HG03558 (cell line): ENCODE measurements at regions not wholly inside any gene's neighbourhood (a gene's known extent, or its start where the extent isn't known, plus 50 kb on each side); places are given as distances from the start of the nearest gene placed in this dataset.
A peak's percentile ranks its signal among the peaks of the same experiment; 100 is the strongest.
"Not testable (repeated sequence)": the region's sequence is repeated elsewhere in the genome, so short reads cannot be mapped to it uniquely, and the experiment has no call there.

ENCODE experiments used
- ATAC-seq: cut with Tn5 transposase; IDR thresholded peaks from one replicate; pipeline ENCODE4 v1.9.1; 2021; ENCODE audit warnings: moderate number of reproducible peaks; ENCODE audit not compliant: unreplicated experiment; ENCODE audit errors: extremely low read depth

DNA sequence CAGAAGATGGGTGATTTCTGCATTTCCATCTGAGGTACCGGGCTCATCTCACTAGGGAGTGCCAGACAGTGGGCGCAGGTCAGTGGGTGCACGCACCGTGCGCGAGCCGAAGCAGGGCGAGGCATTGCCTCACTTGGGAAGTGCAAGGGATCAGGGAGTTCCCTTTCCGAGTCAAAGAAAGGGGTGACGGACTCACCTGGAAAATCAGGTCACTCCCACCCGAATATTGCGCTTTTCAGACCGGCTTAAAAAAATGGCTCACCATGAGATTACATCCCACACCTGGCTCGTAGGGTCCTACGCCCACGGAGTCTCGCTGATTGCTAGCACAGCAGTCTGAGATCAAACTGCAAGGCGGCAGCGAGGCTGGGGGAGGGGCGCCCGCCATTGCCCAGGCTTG, 194.0 kb downstream of the PARM1 start:
- not testable (repeated sequence) for ATAC-seq

DNA sequence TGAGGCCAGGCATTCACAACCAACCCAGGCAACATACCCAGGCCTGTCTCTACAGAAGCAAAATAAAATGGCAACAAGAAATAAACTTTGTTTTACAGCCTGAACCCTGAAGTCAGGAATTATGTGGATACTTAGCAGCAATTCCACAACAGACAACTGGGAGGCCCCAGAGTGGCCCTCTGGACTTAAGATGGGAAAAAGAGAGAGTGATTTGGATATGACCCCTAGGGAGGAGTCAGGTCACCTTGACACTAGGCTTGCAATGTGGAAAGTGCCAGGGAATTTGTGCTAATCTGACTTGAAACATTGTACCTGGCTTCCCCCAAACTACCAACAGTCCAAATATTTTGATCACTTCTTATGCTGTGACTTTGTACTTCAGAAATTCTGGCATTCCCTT, 193.1 kb downstream of the PARM1 start:
- ATAC-seq: no peak

- ATAC-seq: no peak
Observed at GRCh38 chr4:75122424-75123014, 189.6 kb downstream of the PARM1 start.

DNA sequence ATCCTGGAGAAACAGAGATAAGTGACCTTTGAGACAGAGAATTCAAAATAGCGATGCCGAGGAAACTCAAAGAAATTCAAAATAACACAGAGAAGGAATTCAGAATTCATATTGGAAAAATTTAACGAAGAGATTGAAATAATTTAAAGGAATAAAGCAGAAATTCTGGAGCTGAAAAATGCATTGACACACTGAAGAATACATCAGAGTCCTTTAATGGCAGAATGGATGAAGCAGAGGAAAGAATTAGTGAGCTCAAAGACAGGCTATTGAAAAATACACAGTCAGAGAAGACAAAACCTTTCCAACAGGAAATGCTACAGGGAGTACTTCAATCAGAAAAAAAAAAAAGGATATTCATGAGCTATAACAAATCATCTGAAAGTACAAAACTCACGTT, 185.8 kb downstream of the PARM1 start:
- ATAC-seq: no peak

- ATAC-seq: no peak
Observed at GRCh38 chr4:75110061-75110460, 177.1 kb downstream of the PARM1 start.

GRCh38 chr4:75107755-75108612, 175.1 kb downstream of the PARM1 start:
- ATAC-seq: peak; percentile 65

- ATAC-seq: no peak
Observed at GRCh38 chr4:75102787-75103085, 169.8 kb downstream of the PARM1 start.

- peak; percentile 28 for ATAC-seq
Observed at GRCh38 chr4:75101906-75102786, 169.2 kb downstream of the PARM1 start.
